ENCODE measurements at regions not wholly inside any gene's neighbourhood (a gene's known extent, or its start where the extent isn't known, plus 50 kb on each side); places are given as distances from the start of the nearest gene placed in this dataset.

- no peaks in the 10 kb centered on the region for H3K4me1 Mint-ChIP-seq
- DNase-seq (ENCODE audit: low spot score in 2 of 2) (no peak), ATAC-seq (no peak)
- no peak overlapping the region for H3K27ac Mint-ChIP-seq
- H3K4me3 Mint-ChIP-seq, result no peak overlapping the region
- no peaks in the 10 kb centered on the region for H3K36me3 Mint-ChIP-seq
- no peaks in the 10 kb centered on the region for H3K9me3 Mint-ChIP-seq
Observed at GRCh38 chr11:121688860-121689614, 236.3 kb upstream of the SORL1-AS1 start.

GRCh38 chr11:121688055-121688491 is 235.3 kb upstream of the SORL1-AS1 start:
- Mint-ChIP-seq H3K27ac (no peak overlapping the region), H3K9me3 (no peaks in the 10 kb centered on the region), H3K36me3 (no peaks in the 10 kb centered on the region), H3K4me3 (no peak overlapping the region), H3K4me1 (no peaks in the 10 kb centered on the region)
- ATAC-seq (no peak), DNase-seq (ENCODE audit: low spot score in 2 of 2) (no peak)

- Mint-ChIP-seq H3K9me3 (no peaks in the 10 kb centered on the region), H3K4me3 (no peak overlapping the region), H3K36me3 (no peaks in the 10 kb centered on the region), H3K27ac (no peak overlapping the region), H3K4me1 (no peaks in the 10 kb centered on the region)
- DNase-seq (ENCODE audit: low spot score in 2 of 2) (no peak), ATAC-seq (no peak)
Observed at GRCh38 chr11:121683791-121684190, 231.0 kb upstream of the SORL1-AS1 start.
